ENCODE measurements at regions not wholly inside any gene's neighbourhood (a gene's known extent, or its start where the extent isn't known, plus 50 kb on each side); places are given as distances from the start of the nearest gene placed in this dataset.
"Not testable (repeated sequence)": the region's sequence is repeated elsewhere in the genome, so short reads cannot be mapped to it uniquely, and the experiment has no call there.

- DNase-seq: no peak
- H3K9me3 Mint-ChIP-seq (ENCODE audit: unreplicated experiment): peaks cover 2% of the 10 kb centered on the region
- peaks cover 9% of the 10 kb centered on the region for H3K4me1 Mint-ChIP-seq (ENCODE audit: low read depth, unreplicated experiment)
- no peak for TF ChIP-seq CTCF (IDR thresholded peaks at IDR 0.05; ENCODE audit: partially characterized antibody, unreplicated experiment)
- no peaks in the 10 kb centered on the region for H3K36me3 Mint-ChIP-seq (ENCODE audit: unreplicated experiment)
- no peaks in the 10 kb centered on the region for H3K27me3 Mint-ChIP-seq (ENCODE audit: unreplicated experiment)
- H3K27ac Mint-ChIP-seq (ENCODE audit: unreplicated experiment): no peak overlapping the region
- H3K4me3 Mint-ChIP-seq (ENCODE audit: unreplicated experiment): no peak overlapping the region
Observed at GRCh38 chr2:5612666-5613065, 79.5 kb upstream of the SOX11 start.

GRCh38 chr2:5616019-5616418 lies 76.2 kb upstream of the SOX11 start:
- Mint-ChIP-seq H3K9me3 (ENCODE audit: unreplicated experiment) (no peaks in the 10 kb centered on the region), H3K4me3 (ENCODE audit: unreplicated experiment) (no peak overlapping the region), H3K36me3 (ENCODE audit: unreplicated experiment) (no peaks in the 10 kb centered on the region), H3K27ac (ENCODE audit: unreplicated experiment) (no peak overlapping the region), H3K4me1 (ENCODE audit: low read depth, unreplicated experiment) (no peaks in the 10 kb centered on the region), H3K27me3 (ENCODE audit: unreplicated experiment) (no peaks in the 10 kb centered on the region)
- TF ChIP-seq CTCF (IDR thresholded peaks at IDR 0.05; ENCODE audit: partially characterized antibody, unreplicated experiment): no peak
- DNase-seq: no peak

- H3K9me3 Mint-ChIP-seq (ENCODE audit: unreplicated experiment): peaks cover 3% of the 10 kb centered on the region
- TF ChIP-seq CTCF (IDR thresholded peaks at IDR 0.05; ENCODE audit: partially characterized antibody, unreplicated experiment): no peak
- H3K27me3 Mint-ChIP-seq (ENCODE audit: unreplicated experiment): no peaks in the 10 kb centered on the region
- no peaks in the 10 kb centered on the region for H3K4me1 Mint-ChIP-seq (ENCODE audit: low read depth, unreplicated experiment)
- no peaks in the 10 kb centered on the region for H3K36me3 Mint-ChIP-seq (ENCODE audit: unreplicated experiment)
- DNase-seq: no peak
- H3K4me3 Mint-ChIP-seq (ENCODE audit: unreplicated experiment): no peak overlapping the region
- H3K27ac Mint-ChIP-seq (ENCODE audit: unreplicated experiment): no peak overlapping the region
Observed at GRCh38 chr2:5617358-5617757, 74.8 kb upstream of the SOX11 start.

- H3K4me3 Mint-ChIP-seq (ENCODE audit: unreplicated experiment): no peak overlapping the region
- no peak overlapping the region for H3K27ac Mint-ChIP-seq (ENCODE audit: unreplicated experiment)
- DNase-seq: no peak
- no peaks in the 10 kb centered on the region for H3K36me3 Mint-ChIP-seq (ENCODE audit: unreplicated experiment)
- no peaks in the 10 kb centered on the region for H3K4me1 Mint-ChIP-seq (ENCODE audit: low read depth, unreplicated experiment)
- H3K27me3 Mint-ChIP-seq (ENCODE audit: unreplicated experiment): no peaks in the 10 kb centered on the region
- no peak for TF ChIP-seq CTCF (IDR thresholded peaks at IDR 0.05; ENCODE audit: partially characterized antibody, unreplicated experiment)
- H3K9me3 Mint-ChIP-seq (ENCODE audit: unreplicated experiment): peaks cover 3% of the 10 kb centered on the region
Observed at GRCh38 chr2:5617796-5618195, 74.4 kb upstream of the SOX11 start.

- DNase-seq: no peak
- H3K4me1 Mint-ChIP-seq (ENCODE audit: low read depth, unreplicated experiment): no peaks in the 10 kb centered on the region
Observed at GRCh38 chr2:5618271-5618670, 73.9 kb upstream of the SOX11 start.

GRCh38 chr2:5625556-5626065 lies 66.6 kb upstream of the SOX11 start:
- H3K27me3 Mint-ChIP-seq (ENCODE audit: unreplicated experiment); H3K4me1 Mint-ChIP-seq (ENCODE audit: low read depth, unreplicated experiment); H3K9me3 Mint-ChIP-seq (ENCODE audit: unreplicated experiment); H3K36me3 Mint-ChIP-seq (ENCODE audit: unreplicated experiment); DNase-seq; H3K27ac Mint-ChIP-seq (ENCODE audit: unreplicated experiment); H3K4me3 Mint-ChIP-seq (ENCODE audit: unreplicated experiment): not testable (repeated sequence)

More at GRCh38 chr2:5618271-5618670, 73.9 kb upstream of the SOX11 start:
- H3K27ac Mint-ChIP-seq (ENCODE audit: unreplicated experiment): no peak overlapping the region
- no peak for TF ChIP-seq CTCF (IDR thresholded peaks at IDR 0.05; ENCODE audit: partially characterized antibody, unreplicated experiment)
- no peaks in the 10 kb centered on the region for H3K36me3 Mint-ChIP-seq (ENCODE audit: unreplicated experiment)
- H3K4me3 Mint-ChIP-seq (ENCODE audit: unreplicated experiment): no peak overlapping the region
- H3K9me3 Mint-ChIP-seq (ENCODE audit: unreplicated experiment): peaks cover 3% of the 10 kb centered on the region
- no peaks in the 10 kb centered on the region for H3K27me3 Mint-ChIP-seq (ENCODE audit: unreplicated experiment)

GRCh38 chr2:5628484-5628883 lies 63.7 kb upstream of the SOX11 start:
- H3K9me3 Mint-ChIP-seq (ENCODE audit: unreplicated experiment); DNase-seq; H3K27ac Mint-ChIP-seq (ENCODE audit: unreplicated experiment); H3K4me3 Mint-ChIP-seq (ENCODE audit: unreplicated experiment); H3K4me1 Mint-ChIP-seq (ENCODE audit: low read depth, unreplicated experiment); H3K36me3 Mint-ChIP-seq (ENCODE audit: unreplicated experiment); H3K27me3 Mint-ChIP-seq (ENCODE audit: unreplicated experiment): not testable (repeated sequence)

- H3K27me3 Mint-ChIP-seq (ENCODE audit: unreplicated experiment); H3K27ac Mint-ChIP-seq (ENCODE audit: unreplicated experiment); DNase-seq; H3K36me3 Mint-ChIP-seq (ENCODE audit: unreplicated experiment); H3K9me3 Mint-ChIP-seq (ENCODE audit: unreplicated experiment); H3K4me3 Mint-ChIP-seq (ENCODE audit: unreplicated experiment); H3K4me1 Mint-ChIP-seq (ENCODE audit: low read depth, unreplicated experiment): not testable (repeated sequence)
Observed at GRCh38 chr2:5629510-5629909, 62.7 kb upstream of the SOX11 start.
